CD8-positive, alpha-beta memory T cell (primary cell): ENCODE measurements at regions not wholly inside any gene's neighbourhood (a gene's known extent, or its start where the extent isn't known, plus 50 kb on each side); places are given as distances from the start of the nearest gene placed in this dataset.

ENCODE experiments used
- CTCF ChIA-PET: fragments of 350-600 bp; sonication (Branson Sonifier 250); formaldehyde crosslinking; loops from one replicate; lab custom pipeline; 2021; ENCODE audit warnings: antibody characterized with exemption; lab: Charles Lee
- POLR2A ChIA-PET: fragments of 350-600 bp; sonication (Branson Sonifier 250); formaldehyde crosslinking; loops from one replicate; lab custom pipeline; 2021; ENCODE audit warnings: antibody characterized with exemption; lab: Charles Lee
- DNase-seq, 5 donors: peaks; one replicate each; pipeline versions ENCODE4 v3.0.0 to v3.0.0-alpha.2; 2020 to 2022; ENCODE audit warnings: mixed read lengths in 1 of 5
- H3K27ac ChIP-seq: one replicate; pipeline ENCODE4 v1.7.0; 2013; ENCODE audit warnings: low read depth, mild to moderate bottlenecking, low read length, moderate library complexity
- H3K27me3 ChIP-seq: 2 replicates; pipeline ENCODE4 v1.7.0; 2013; ENCODE audit warnings: low read length, mild to moderate bottlenecking; ENCODE audit not compliant: insufficient read depth, poor library complexity, severe bottlenecking
- H3K36me3 ChIP-seq: 2 replicates; pipeline ENCODE4 v1.7.0; 2013; ENCODE audit warnings: mild to moderate bottlenecking, low read length, moderate library complexity; ENCODE audit not compliant: insufficient read depth
- H3K4me1 ChIP-seq: 2 replicates; pipeline ENCODE4 v1.7.0; 2013; ENCODE audit warnings: mild to moderate bottlenecking, low read length, moderate library complexity; ENCODE audit not compliant: insufficient read depth
- H3K4me3 ChIP-seq: 2 replicates; pipeline ENCODE4 v1.7.0; 2013; ENCODE audit warnings: mild to moderate bottlenecking, low read length
- H3K9me3 ChIP-seq: 2 replicates; pipeline ENCODE4 v1.7.0; 2013; ENCODE audit warnings: mild to moderate bottlenecking, low read length
- H3K27ac Mint-ChIP-seq, 8 donors: one replicate each; pipeline ENCODE4 v1.8.0; 2020 to 2021; ENCODE audit warnings: mixed read lengths in 8 of 8, mild to moderate bottlenecking in 6 of 8, inconsistent platforms in 3 of 8, moderate library complexity in 3 of 8
- H3K27me3 Mint-ChIP-seq, 2 donors: one replicate each; pipeline ENCODE4 v1.8.0; 2020 to 2021; ENCODE audit warnings: mixed read lengths in 2 of 2, mild to moderate bottlenecking in 1 of 2, moderate library complexity in 1 of 2
- H3K36me3 Mint-ChIP-seq, 3 donors: one replicate each; pipeline ENCODE4 v1.8.0; 2020 to 2021; ENCODE audit warnings: mixed read lengths in 3 of 3, inconsistent platforms in 1 of 3, mild to moderate bottlenecking in 1 of 3
- H3K4me1 Mint-ChIP-seq, 3 donors: one replicate each; pipeline ENCODE4 v1.8.0; 2020 to 2021; ENCODE audit warnings: mixed read lengths in 3 of 3, inconsistent platforms in 1 of 3, mild to moderate bottlenecking in 1 of 3
- H3K4me3 Mint-ChIP-seq, 7 donors: one replicate each; pipeline ENCODE4 v1.8.0; 2020 to 2021; ENCODE audit warnings: mixed read lengths in 7 of 7, mild to moderate bottlenecking in 6 of 7, moderate library complexity in 4 of 7, inconsistent platforms in 2 of 7
- H3K9me3 Mint-ChIP-seq, 5 donors: one replicate each; pipeline ENCODE4 v1.8.0; 2020 to 2022; ENCODE audit warnings: mixed read lengths in 5 of 5, mild to moderate bottlenecking in 3 of 5, moderate library complexity in 2 of 5, inconsistent platforms in 1 of 5

- no peak overlapping the region for H3K4me3 Mint-ChIP-seq
- H3K36me3 ChIP-seq = no peaks in the 10 kb centered on the region
- H3K9me3 ChIP-seq = no peaks in the 10 kb centered on the region
- H3K4me1 ChIP-seq = no peaks in the 10 kb centered on the region
- DNase-seq = no peak
- H3K36me3 Mint-ChIP-seq = no peaks in the 10 kb centered on the region
- peaks cover 4 to 5% of the 10 kb centered on the region in 2 donors for H3K27me3 Mint-ChIP-seq
- ChIA-PET POLR2A (no interaction called here), CTCF (no interaction called here)
- no peaks in the 10 kb centered on the region for H3K27me3 ChIP-seq
- no peaks in the 10 kb centered on the region for H3K4me1 Mint-ChIP-seq
- peaks cover 0 to 7% (median 2%) of the 10 kb centered on the region in 5 donors for H3K9me3 Mint-ChIP-seq
- no peak overlapping the region for H3K4me3 ChIP-seq
- no peak overlapping the region for H3K27ac ChIP-seq
- no peak overlapping the region for H3K27ac Mint-ChIP-seq
Observed at GRCh38 chr2:217067787-217068186, 207.9 kb upstream of the TNP1 start.

- Histone ChIP-seq H3K9me3 (no peaks in the 10 kb centered on the region), H3K4me3 (no peak overlapping the region), H3K27ac (no peak overlapping the region), H3K36me3 (no peaks in the 10 kb centered on the region), H3K27me3 (no peaks in the 10 kb centered on the region), H3K4me1 (no peaks in the 10 kb centered on the region)
- H3K4me3 Mint-ChIP-seq = no peak overlapping the region
- peak overlapping the region in 1 of 8 donors; percentile 83 for H3K27ac Mint-ChIP-seq
- H3K36me3 Mint-ChIP-seq = no peaks in the 10 kb centered on the region
- peaks cover 4 to 5% of the 10 kb centered on the region in 2 donors for H3K27me3 Mint-ChIP-seq
- DNase-seq = no peak
- peaks cover 0 to 7% (median 2%) of the 10 kb centered on the region in 5 donors for H3K9me3 Mint-ChIP-seq
- H3K4me1 Mint-ChIP-seq = no peaks in the 10 kb centered on the region
- POLR2A ChIA-PET = no interaction called here
- CTCF ChIA-PET = no interaction called here
Observed at GRCh38 chr2:217066510-217067270, 206.8 kb upstream of the TNP1 start.

- ChIA-PET POLR2A (no interaction called here), CTCF (no interaction called here)
- H3K27ac ChIP-seq = no peak overlapping the region
- no peak overlapping the region for H3K27ac Mint-ChIP-seq
- no peaks in the 10 kb centered on the region for H3K9me3 ChIP-seq
- DNase-seq = no peak
- H3K36me3 Mint-ChIP-seq = no peaks in the 10 kb centered on the region
- H3K36me3 ChIP-seq = no peaks in the 10 kb centered on the region
- no peaks in the 10 kb centered on the region for H3K27me3 ChIP-seq
- no peaks in the 10 kb centered on the region for H3K4me1 Mint-ChIP-seq
- H3K27me3 Mint-ChIP-seq = peaks cover 4 to 5% of the 10 kb centered on the region in 2 donors
- H3K4me3 ChIP-seq = no peak overlapping the region
- peaks cover 0 to 7% (median 2%) of the 10 kb centered on the region in 5 donors for H3K9me3 Mint-ChIP-seq
- no peak overlapping the region for H3K4me3 Mint-ChIP-seq
- no peaks in the 10 kb centered on the region for H3K4me1 ChIP-seq
Observed at GRCh38 chr2:217065695-217066405, 206.0 kb upstream of the TNP1 start.

GRCh38 chr2:217065012-217065290 lies 205.1 kb upstream of the TNP1 start:
- H3K9me3 Mint-ChIP-seq = peaks cover 0 to 7% (median 2%) of the 10 kb centered on the region in 5 donors
- CTCF ChIA-PET = no interaction called here
- no peaks in the 10 kb centered on the region for H3K36me3 Mint-ChIP-seq
- no peak overlapping the region for H3K4me3 Mint-ChIP-seq
- POLR2A ChIA-PET = no interaction called here
- Histone ChIP-seq H3K36me3 (no peaks in the 10 kb centered on the region), H3K4me1 (no peaks in the 10 kb centered on the region), H3K27me3 (no peaks in the 10 kb centered on the region), H3K27ac (no peak overlapping the region), H3K4me3 (no peak overlapping the region), H3K9me3 (no peaks in the 10 kb centered on the region)
- no peaks in the 10 kb centered on the region for H3K4me1 Mint-ChIP-seq
- DNase-seq = no peak
- peaks cover 4 to 5% of the 10 kb centered on the region in 2 donors for H3K27me3 Mint-ChIP-seq
- no peak overlapping the region for H3K27ac Mint-ChIP-seq

- H3K9me3 Mint-ChIP-seq = peaks cover 0 to 7% (median 2%) of the 10 kb centered on the region in 5 donors
- no peak overlapping the region for H3K27ac Mint-ChIP-seq
- CTCF ChIA-PET = no interaction called here
- Histone ChIP-seq H3K27ac (no peak overlapping the region), H3K4me3 (no peak overlapping the region), H3K27me3 (no peaks in the 10 kb centered on the region), H3K4me1 (no peaks in the 10 kb centered on the region), H3K9me3 (no peaks in the 10 kb centered on the region), H3K36me3 (no peaks in the 10 kb centered on the region)
- H3K4me3 Mint-ChIP-seq = no peak overlapping the region
- no peak for DNase-seq
- peaks cover 4 to 5% of the 10 kb centered on the region in 2 donors for H3K27me3 Mint-ChIP-seq
- H3K36me3 Mint-ChIP-seq = no peaks in the 10 kb centered on the region
- H3K4me1 Mint-ChIP-seq = no peaks in the 10 kb centered on the region
- POLR2A ChIA-PET = no interaction called here
Observed at GRCh38 chr2:217064234-217065011, 204.6 kb upstream of the TNP1 start.

GRCh38 chr2:217063238-217063755 lies 203.4 kb upstream of the TNP1 start:
- ChIA-PET POLR2A (no interaction called here), CTCF (no interaction called here)
- no peaks in the 10 kb centered on the region for H3K27me3 ChIP-seq
- H3K27ac Mint-ChIP-seq = no peak overlapping the region
- H3K9me3 ChIP-seq = no peaks in the 10 kb centered on the region
- H3K4me3 ChIP-seq = no peak overlapping the region
- no peaks in the 10 kb centered on the region for H3K36me3 Mint-ChIP-seq
- H3K27me3 Mint-ChIP-seq = peaks cover 4 to 5% of the 10 kb centered on the region in 2 donors
- H3K4me3 Mint-ChIP-seq = no peak overlapping the region
- H3K27ac ChIP-seq = no peak overlapping the region
- no peaks in the 10 kb centered on the region for H3K36me3 ChIP-seq
- H3K4me1 ChIP-seq = no peaks in the 10 kb centered on the region
- peaks cover 0 to 7% (median 2%) of the 10 kb centered on the region in 5 donors for H3K9me3 Mint-ChIP-seq
- no peaks in the 10 kb centered on the region for H3K4me1 Mint-ChIP-seq
- no peak for DNase-seq

GRCh38 chr2:217062768-217063167 lies 202.9 kb upstream of the TNP1 start:
- ChIA-PET CTCF (no interaction called here), POLR2A (no interaction called here)
- Histone ChIP-seq H3K27ac (no peak overlapping the region), H3K4me1 (no peaks in the 10 kb centered on the region), H3K9me3 (no peaks in the 10 kb centered on the region), H3K27me3 (no peaks in the 10 kb centered on the region), H3K36me3 (no peaks in the 10 kb centered on the region), H3K4me3 (no peak overlapping the region)
- Mint-ChIP-seq H3K4me3 (no peak overlapping the region), H3K27me3 (peaks cover 4 to 5% of the 10 kb centered on the region in 2 donors), H3K9me3 (peaks cover 0 to 5% (median 2%) of the 10 kb centered on the region in 5 donors), H3K4me1 (no peaks in the 10 kb centered on the region), H3K36me3 (no peaks in the 10 kb centered on the region), H3K27ac (no peak overlapping the region)
- no peak for DNase-seq
